NCI-H146 (cell line): ENCODE measurements at regions not wholly inside any gene's neighbourhood (a gene's known extent, or its start where the extent isn't known, plus 50 kb on each side); places are given as distances from the start of the nearest gene placed in this dataset.
"Not testable (repeated sequence)": the region's sequence is repeated elsewhere in the genome, so short reads cannot be mapped to it uniquely, and the experiment has no call there.

ENCODE experiments used
- DNase-seq: peaks from one replicate; lab custom pipeline; 2025; lab: John Stamatoyannopoulos, UW

- not testable (repeated sequence) for DNase-seq
These were observed 66.0 kb upstream of the TMED7 start for GRCh38 chr5:115691814-115692213.

DNA sequence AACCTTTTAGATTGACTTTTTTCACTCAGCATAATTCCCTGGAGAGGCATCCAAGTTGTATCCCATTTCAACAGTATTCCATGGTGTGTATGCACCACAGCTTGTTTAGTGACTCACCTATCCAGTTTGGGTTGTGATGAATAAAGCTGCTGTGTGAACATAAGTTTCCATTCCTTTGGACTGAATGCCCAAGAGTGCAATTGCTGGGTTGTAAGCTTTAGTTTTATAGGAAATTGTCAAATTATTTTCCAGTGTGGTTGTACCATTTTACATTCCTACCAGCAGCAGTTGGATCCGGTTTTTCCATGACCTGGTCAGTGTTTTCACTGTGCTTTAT lies 60.9 kb upstream of the TMED7 start:
- no peak for DNase-seq

GRCh38 chr5:115686051-115686737 lies 60.4 kb upstream of the TMED7 start:
- DNase-seq: no peak

DNA sequence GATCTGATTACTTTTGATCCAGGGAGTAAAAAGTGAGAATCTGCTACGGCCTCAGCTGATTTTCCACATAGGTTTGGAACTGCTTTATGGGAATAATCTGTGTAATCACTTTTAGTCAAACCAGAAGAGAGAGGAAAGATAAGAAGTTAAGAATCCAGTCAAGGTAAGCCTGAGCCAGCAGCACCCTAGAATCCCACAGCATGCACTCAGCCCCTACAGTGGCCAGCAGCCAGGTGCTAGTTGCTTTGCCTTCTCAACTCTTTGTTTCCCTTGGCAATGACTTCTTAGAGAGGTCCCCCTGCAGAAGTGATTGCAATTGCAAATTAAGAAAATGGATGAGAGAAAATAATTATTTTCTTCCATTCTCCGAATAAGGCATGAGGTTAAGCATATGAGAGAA lies 59.7 kb upstream of the TMED7 start:
- DNase-seq: peak; percentile 5

GRCh38 chr5:115684513-115685037 lies 58.7 kb upstream of the TMED7 start:
- DNase-seq: peak; percentile 73

DNA sequence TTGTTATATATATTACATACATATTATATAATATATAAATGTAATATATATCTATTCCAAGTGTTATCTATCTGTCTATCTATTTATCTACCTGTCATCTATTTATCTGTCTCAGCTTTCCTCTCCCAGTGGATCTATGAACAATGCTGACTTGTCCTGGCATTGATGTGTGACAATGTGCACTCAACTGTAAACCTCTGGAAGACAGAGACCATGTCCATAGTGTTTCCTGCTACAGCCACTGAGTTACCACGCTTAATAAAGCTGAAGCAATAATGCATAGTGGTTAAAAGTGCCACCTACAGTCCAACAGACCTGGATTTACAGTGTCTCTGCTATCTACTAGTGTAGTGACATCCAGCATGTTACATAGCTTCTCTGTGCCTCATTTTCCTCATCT lies 57.2 kb upstream of the TMED7 start:
- DNase-seq: no peak
